Uterus (tissue), 3 donors: ENCODE measurements at regions not wholly inside any gene's neighbourhood (a gene's known extent, or its start where the extent isn't known, plus 50 kb on each side); places are given as distances from the start of the nearest gene placed in this dataset.

Experiments
- DNase-seq, 2 donors: peaks; one replicate each; pipeline ENCODE4 v3.0.0-alpha.2; 2019 to 2020
- H3K27ac ChIP-seq, 2 donors: fragments of 200-600 bp; sonication (generic); 1 replicate in 1 of 2; 2 replicates in 1 of 2; pipeline ENCODE4 v1.5.1; 2016 to 2018
- H3K27me3 ChIP-seq, 2 donors: fragments of 200-600 bp; sonication (generic); one replicate each; pipeline ENCODE4 v1.5.1; 2018 to 2019; ENCODE audit warnings: control low read depth in 1 of 2
- H3K36me3 ChIP-seq, 2 donors: fragments of 200-600 bp; sonication (generic); one replicate each; pipeline ENCODE4 v1.5.1; 2019; ENCODE audit warnings: control low read depth in 1 of 2
- H3K4me1 ChIP-seq, 2 donors: fragments of 200-600 bp; sonication (generic); one replicate each; pipeline ENCODE4 v1.5.1; 2018 to 2019; ENCODE audit warnings: control low read depth in 1 of 2
- H3K4me3 ChIP-seq, 2 donors: fragments of 200-600 bp; sonication (generic); 1 replicate in 1 of 2; 2 replicates in 1 of 2; pipeline ENCODE4 v1.5.1; 2018 to 2019; ENCODE audit warnings: mild to moderate bottlenecking in 1 of 2
- H3K9me3 ChIP-seq, 2 donors: fragments of 200-600 bp; sonication (generic); one replicate each; pipeline ENCODE4 v1.5.1; 2019; ENCODE audit warnings: control low read depth in 1 of 2
- POLR2A ChIP-seq, 2 donors: fragments of 450-650 bp; IDR thresholded peaks; one replicate each; pipeline ENCODE4 v1.6.1; 2016; ENCODE audit warnings: antibody characterized with exemption in 2 of 2, mild to moderate bottlenecking in 1 of 2, moderate library complexity in 1 of 2
- intact Hi-C: fragments of 100-400 bp; cut with DNase I; formaldehyde crosslinking; loops from one replicate; pipeline ENCODE4 v1.15.1; 2023; ENCODE audit warnings: low total_unique reads
- TF ChIP-seq, protein P1 (sequence below), 4 experiments: fragments of 200-600 bp in 2 of 4; fragments of 450-650 bp in 2 of 4; sonication (generic) in 2 of 4; IDR thresholded peaks; one replicate each; pipeline ENCODE4 v1.5.1; 2016 to 2019; ENCODE audit warnings: antibody characterized with exemption in 4 of 4, mild to moderate bottlenecking in 2 of 4, moderate library complexity in 1 of 4
- donor health status: DM: yes; HTN: yes; CAD: no.

DNA sequence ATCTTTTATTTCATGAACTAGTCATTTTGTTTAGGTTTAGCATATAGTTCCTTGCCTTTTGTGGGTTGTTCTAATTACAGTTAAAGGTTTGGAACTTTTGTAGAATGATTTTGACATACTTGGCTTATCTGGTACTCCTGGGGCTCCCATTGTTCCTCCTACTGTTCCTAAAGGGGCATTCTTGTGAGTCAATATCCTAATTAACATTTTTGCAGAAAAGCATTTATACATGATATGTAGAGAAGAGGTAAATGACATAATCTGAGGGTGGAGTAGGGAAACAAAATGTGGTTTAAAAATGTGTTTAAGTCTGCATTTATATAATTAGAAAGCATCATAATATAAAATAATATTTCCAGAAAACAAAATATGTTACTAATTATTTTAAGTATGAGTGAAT is 529.2 kb downstream of the FAT4 start:
- no peaks in the 10 kb centered on the region for H3K4me1 ChIP-seq
- intact Hi-C loops = no loop called here
- H3K9me3 ChIP-seq = no peaks in the 10 kb centered on the region
- H3K27me3 ChIP-seq = no peaks in the 10 kb centered on the region
- H3K27ac ChIP-seq = no peak overlapping the region
- no peak overlapping the region for H3K4me3 ChIP-seq
- H3K36me3 ChIP-seq = no peaks in the 10 kb centered on the region
- DNase-seq = no peak
- TF ChIP-seq, protein P1, sequence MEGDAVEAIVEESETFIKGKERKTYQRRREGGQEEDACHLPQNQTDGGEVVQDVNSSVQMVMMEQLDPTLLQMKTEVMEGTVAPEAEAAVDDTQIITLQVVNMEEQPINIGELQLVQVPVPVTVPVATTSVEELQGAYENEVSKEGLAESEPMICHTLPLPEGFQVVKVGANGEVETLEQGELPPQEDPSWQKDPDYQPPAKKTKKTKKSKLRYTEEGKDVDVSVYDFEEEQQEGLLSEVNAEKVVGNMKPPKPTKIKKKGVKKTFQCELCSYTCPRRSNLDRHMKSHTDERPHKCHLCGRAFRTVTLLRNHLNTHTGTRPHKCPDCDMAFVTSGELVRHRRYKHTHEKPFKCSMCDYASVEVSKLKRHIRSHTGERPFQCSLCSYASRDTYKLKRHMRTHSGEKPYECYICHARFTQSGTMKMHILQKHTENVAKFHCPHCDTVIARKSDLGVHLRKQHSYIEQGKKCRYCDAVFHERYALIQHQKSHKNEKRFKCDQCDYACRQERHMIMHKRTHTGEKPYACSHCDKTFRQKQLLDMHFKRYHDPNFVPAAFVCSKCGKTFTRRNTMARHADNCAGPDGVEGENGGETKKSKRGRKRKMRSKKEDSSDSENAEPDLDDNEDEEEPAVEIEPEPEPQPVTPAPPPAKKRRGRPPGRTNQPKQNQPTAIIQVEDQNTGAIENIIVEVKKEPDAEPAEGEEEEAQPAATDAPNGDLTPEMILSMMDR (IDR thresholded peaks at IDR 0.05) = no peak
- no peak for TF ChIP-seq POLR2A (IDR thresholded peaks at IDR 0.05)

DNA sequence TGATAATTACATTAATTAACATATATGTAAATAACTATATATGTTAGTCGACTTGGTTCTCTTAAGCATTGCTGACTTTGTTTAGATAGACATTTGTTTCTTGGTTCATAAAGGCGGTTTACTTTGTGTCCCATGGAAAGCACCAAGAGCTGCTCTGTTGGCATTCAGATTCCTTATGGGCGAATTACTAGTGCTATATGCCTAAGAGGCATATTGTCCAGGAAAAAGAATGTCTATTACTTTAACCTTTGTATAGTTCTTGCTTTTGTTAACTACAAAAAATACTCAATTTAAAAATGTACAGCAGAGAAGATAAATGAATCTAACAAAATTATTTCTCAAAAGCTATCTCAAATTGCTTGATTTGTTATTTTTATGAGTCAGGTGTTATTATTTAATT is 532.8 kb downstream of the FAT4 start:
- no peak for DNase-seq
- TF ChIP-seq POLR2A (IDR thresholded peaks at IDR 0.05) = no peak
- TF ChIP-seq, protein P1 (IDR thresholded peaks at IDR 0.05) = no peak
- intact Hi-C loops = no loop called here
- Histone ChIP-seq H3K36me3 (no peaks in the 10 kb centered on the region), H3K4me1 (no peaks in the 10 kb centered on the region), H3K27ac (no peak overlapping the region), H3K4me3 (no peak overlapping the region), H3K9me3 (no peaks in the 10 kb centered on the region), H3K27me3 (no peaks in the 10 kb centered on the region)

DNA sequence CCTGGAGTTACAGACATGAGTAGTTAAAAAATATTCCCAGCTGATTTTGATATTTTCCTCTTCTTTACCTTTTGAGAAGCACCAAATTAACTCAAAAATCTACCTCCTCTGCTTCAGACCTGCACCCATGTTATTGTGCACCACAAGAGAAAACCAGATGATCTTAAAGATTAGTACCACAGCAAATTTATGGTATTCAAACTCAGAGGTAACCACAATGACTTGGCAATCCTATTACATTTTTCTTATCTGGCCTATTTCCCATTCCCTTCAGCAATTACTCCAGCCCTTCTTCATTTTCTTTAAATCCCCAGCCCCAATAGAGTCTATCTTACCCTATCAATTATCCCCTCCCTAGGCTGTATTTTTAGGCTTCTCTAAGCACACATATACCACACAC is 535.1 kb downstream of the FAT4 start:
- no peaks in the 10 kb centered on the region for H3K9me3 ChIP-seq
- H3K4me3 ChIP-seq = no peak overlapping the region
- H3K27ac ChIP-seq = no peak overlapping the region
- H3K27me3 ChIP-seq = no peaks in the 10 kb centered on the region
- H3K36me3 ChIP-seq = no peaks in the 10 kb centered on the region
- no peak for TF ChIP-seq POLR2A (IDR thresholded peaks at IDR 0.05)
- TF ChIP-seq, protein P1 (IDR thresholded peaks at IDR 0.05) = no peak
- intact Hi-C loops = no loop called here
- no peaks in the 10 kb centered on the region for H3K4me1 ChIP-seq
- no peak for DNase-seq

- no peaks in the 10 kb centered on the region for H3K4me1 ChIP-seq
- intact Hi-C loops = no loop called here
- no peak for DNase-seq
- H3K27me3 ChIP-seq = no peaks in the 10 kb centered on the region
- H3K27ac ChIP-seq = no peak overlapping the region
- H3K9me3 ChIP-seq = no peaks in the 10 kb centered on the region
- TF ChIP-seq POLR2A (IDR thresholded peaks at IDR 0.05) = no peak
- TF ChIP-seq, protein P1 (IDR thresholded peaks at IDR 0.05) = no peak
- no peak overlapping the region for H3K4me3 ChIP-seq
- H3K36me3 ChIP-seq = no peaks in the 10 kb centered on the region
These were observed 577.0 kb downstream of the FAT4 start for GRCh38 chr4:125891597-125892258.

GRCh38 chr4:125904802-125905201 is 590.0 kb downstream of the FAT4 start:
- Histone ChIP-seq H3K4me3 (no peak overlapping the region), H3K36me3 (no peaks in the 10 kb centered on the region), H3K9me3 (no peaks in the 10 kb centered on the region), H3K27ac (no peak overlapping the region), H3K27me3 (no peaks in the 10 kb centered on the region), H3K4me1 (no peaks in the 10 kb centered on the region)
- TF ChIP-seq, protein P1 (IDR thresholded peaks at IDR 0.05) = no peak
- no peak for TF ChIP-seq POLR2A (IDR thresholded peaks at IDR 0.05)
- intact Hi-C loops = no loop called here
- no peak for DNase-seq
